HCT116 (cell line): ENCODE measurements at regions not wholly inside any gene's neighbourhood (a gene's known extent, or its start where the extent isn't known, plus 50 kb on each side); places are given as distances from the start of the nearest gene placed in this dataset.

Experiments used
- EZH2 ChIP-seq: fragments of 200-600 bp; sonication (generic); IDR thresholded peaks from 2 replicates; pipeline ENCODE4 v1.6.1; 2017; ENCODE audit warnings: antibody characterized with exemption, mixed run types
- POLR2A ChIP-seq: IDR thresholded peaks from 2 replicates; pipeline ENCODE4 v1.7.0; 2011; ENCODE audit warnings: borderline replicate concordance; ENCODE audit not compliant: insufficient read depth, insufficient read length; ENCODE audit errors: extremely low read depth
- SIN3A ChIP-seq: IDR thresholded peaks from 2 replicates; pipeline ENCODE4 v1.6.1; 2012; ENCODE audit warnings: low read depth
- TF ChIP-seq, protein P1 (sequence below): IDR thresholded peaks from 2 replicates; pipeline ENCODE4 v1.6.1; 2011; ENCODE audit warnings: mild to moderate bottlenecking, low read length, moderate library complexity; ENCODE audit not compliant: insufficient replicate concordance; ENCODE audit errors: extremely low read depth
- TF ChIP-seq, protein P2 (sequence below), 3 experiments: fragments of 200-600 bp in 1 of 3; sonication (generic) in 1 of 3; IDR thresholded peaks in 2 of 3; conservative IDR thresholded peaks in 1 of 3; 2 replicates each; pipeline ENCODE4 v1.5.1; 2012 to 2017; ENCODE audit warnings: low read depth in 2 of 3, low read length in 2 of 3, antibody characterized with exemption in 1 of 3, borderline replicate concordance in 1 of 3, control low read depth in 1 of 3, mild to moderate bottlenecking in 1 of 3, mixed read lengths in 1 of 3, mixed run types in 1 of 3, moderate library complexity in 1 of 3; ENCODE audit not compliant: insufficient read depth in 1 of 3
- TF ChIP-seq, protein P3 (sequence below): IDR thresholded peaks from 2 replicates; pipeline ENCODE4 v1.6.1; 2012; ENCODE audit warnings: low read depth

DNA sequence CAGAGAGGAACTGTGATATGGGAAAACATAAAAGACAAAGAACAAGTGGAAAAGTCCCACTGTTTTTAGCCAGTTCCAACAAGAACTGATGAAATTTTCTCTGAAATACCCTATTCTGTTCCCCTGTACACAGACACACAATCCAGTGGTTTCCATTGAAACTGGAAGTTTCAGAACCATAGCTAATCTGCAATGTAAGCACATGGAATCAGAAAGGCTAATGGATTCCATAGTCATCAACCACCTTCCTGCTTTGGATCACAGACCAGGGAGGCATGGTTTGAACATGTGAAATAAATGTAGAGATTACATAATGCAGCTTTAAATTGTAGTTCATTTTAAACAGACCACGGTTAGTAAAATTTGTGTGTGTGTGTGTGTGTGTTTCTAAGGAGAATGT lies 242.1 kb downstream of the GJA1 start:
- TF ChIP-seq, protein P1, sequence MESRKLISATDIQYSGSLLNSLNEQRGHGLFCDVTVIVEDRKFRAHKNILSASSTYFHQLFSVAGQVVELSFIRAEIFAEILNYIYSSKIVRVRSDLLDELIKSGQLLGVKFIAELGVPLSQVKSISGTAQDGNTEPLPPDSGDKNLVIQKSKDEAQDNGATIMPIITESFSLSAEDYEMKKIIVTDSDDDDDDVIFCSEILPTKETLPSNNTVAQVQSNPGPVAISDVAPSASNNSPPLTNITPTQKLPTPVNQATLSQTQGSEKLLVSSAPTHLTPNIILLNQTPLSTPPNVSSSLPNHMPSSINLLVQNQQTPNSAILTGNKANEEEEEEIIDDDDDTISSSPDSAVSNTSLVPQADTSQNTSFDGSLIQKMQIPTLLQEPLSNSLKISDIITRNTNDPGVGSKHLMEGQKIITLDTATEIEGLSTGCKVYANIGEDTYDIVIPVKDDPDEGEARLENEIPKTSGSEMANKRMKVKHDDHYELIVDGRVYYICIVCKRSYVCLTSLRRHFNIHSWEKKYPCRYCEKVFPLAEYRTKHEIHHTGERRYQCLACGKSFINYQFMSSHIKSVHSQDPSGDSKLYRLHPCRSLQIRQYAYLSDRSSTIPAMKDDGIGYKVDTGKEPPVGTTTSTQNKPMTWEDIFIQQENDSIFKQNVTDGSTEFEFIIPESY = no peak
- TF ChIP-seq, protein P2, sequence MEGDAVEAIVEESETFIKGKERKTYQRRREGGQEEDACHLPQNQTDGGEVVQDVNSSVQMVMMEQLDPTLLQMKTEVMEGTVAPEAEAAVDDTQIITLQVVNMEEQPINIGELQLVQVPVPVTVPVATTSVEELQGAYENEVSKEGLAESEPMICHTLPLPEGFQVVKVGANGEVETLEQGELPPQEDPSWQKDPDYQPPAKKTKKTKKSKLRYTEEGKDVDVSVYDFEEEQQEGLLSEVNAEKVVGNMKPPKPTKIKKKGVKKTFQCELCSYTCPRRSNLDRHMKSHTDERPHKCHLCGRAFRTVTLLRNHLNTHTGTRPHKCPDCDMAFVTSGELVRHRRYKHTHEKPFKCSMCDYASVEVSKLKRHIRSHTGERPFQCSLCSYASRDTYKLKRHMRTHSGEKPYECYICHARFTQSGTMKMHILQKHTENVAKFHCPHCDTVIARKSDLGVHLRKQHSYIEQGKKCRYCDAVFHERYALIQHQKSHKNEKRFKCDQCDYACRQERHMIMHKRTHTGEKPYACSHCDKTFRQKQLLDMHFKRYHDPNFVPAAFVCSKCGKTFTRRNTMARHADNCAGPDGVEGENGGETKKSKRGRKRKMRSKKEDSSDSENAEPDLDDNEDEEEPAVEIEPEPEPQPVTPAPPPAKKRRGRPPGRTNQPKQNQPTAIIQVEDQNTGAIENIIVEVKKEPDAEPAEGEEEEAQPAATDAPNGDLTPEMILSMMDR (IDR thresholded peaks at IDR 0.05 in 2 of 3, conservative IDR thresholded peaks at IDR 0.05 in 1 of 3; ENCODE audit: borderline replicate concordance in 1 of 3, insufficient read depth in 1 of 3, low read depth in 2 of 3, low read length in 2 of 3) = no peak
- TF ChIP-seq EZH2 = no peak
- TF ChIP-seq SIN3A = no peak
- TF ChIP-seq, protein P3, sequence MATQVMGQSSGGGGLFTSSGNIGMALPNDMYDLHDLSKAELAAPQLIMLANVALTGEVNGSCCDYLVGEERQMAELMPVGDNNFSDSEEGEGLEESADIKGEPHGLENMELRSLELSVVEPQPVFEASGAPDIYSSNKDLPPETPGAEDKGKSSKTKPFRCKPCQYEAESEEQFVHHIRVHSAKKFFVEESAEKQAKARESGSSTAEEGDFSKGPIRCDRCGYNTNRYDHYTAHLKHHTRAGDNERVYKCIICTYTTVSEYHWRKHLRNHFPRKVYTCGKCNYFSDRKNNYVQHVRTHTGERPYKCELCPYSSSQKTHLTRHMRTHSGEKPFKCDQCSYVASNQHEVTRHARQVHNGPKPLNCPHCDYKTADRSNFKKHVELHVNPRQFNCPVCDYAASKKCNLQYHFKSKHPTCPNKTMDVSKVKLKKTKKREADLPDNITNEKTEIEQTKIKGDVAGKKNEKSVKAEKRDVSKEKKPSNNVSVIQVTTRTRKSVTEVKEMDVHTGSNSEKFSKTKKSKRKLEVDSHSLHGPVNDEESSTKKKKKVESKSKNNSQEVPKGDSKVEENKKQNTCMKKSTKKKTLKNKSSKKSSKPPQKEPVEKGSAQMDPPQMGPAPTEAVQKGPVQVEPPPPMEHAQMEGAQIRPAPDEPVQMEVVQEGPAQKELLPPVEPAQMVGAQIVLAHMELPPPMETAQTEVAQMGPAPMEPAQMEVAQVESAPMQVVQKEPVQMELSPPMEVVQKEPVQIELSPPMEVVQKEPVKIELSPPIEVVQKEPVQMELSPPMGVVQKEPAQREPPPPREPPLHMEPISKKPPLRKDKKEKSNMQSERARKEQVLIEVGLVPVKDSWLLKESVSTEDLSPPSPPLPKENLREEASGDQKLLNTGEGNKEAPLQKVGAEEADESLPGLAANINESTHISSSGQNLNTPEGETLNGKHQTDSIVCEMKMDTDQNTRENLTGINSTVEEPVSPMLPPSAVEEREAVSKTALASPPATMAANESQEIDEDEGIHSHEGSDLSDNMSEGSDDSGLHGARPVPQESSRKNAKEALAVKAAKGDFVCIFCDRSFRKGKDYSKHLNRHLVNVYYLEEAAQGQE = no peak
- TF ChIP-seq POLR2A = no peak
